ENCODE measurements at regions not wholly inside any gene's neighbourhood (a gene's known extent, or its start where the extent isn't known, plus 50 kb on each side); places are given as distances from the start of the nearest gene placed in this dataset.
"Not testable (repeated sequence)": the region's sequence is repeated elsewhere in the genome, so short reads cannot be mapped to it uniquely, and the experiment has no call there.

DNA sequence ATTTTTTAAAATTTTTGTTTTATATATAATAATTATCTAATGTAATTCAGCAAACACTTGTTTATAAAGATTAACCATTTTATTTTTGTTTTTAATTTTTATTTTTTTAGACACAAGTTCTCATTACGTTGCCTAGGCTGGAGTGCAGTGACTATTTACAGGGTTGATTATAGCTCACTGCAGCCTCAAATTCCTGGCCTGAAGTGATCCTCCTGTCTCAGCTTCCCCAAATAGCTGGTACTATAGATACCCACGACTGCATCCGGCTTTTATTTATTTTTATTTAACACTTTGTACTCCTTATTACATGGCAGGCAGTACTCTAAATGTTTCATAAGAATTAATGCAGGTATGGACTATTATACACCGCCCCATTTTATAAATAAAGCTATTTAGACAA is 288.7 kb downstream of the MDFIC start:
- no peaks in the 10 kb centered on the region for H3K27me3 ChIP-seq (ENCODE audit: insufficient read depth, poor library complexity, severe bottlenecking)
- no peak overlapping the region for H3K27ac ChIP-seq (replicated peaks)
- TF ChIP-seq SPI1 (IDR thresholded peaks at IDR 0.05; ENCODE audit: borderline replicate concordance, low read depth): no peak
- TF ChIP-seq POLR2AphosphoS5 (IDR thresholded peaks at IDR 0.05; ENCODE audit: low read depth): no peak
- TF ChIP-seq REST (IDR thresholded peaks at IDR 0.05; ENCODE audit: insufficient replicate concordance, low read depth): no peak
- no peak for TF ChIP-seq GABPA (IDR thresholded peaks at IDR 0.05; ENCODE audit: low read depth)
- TF ChIP-seq, protein P1, sequence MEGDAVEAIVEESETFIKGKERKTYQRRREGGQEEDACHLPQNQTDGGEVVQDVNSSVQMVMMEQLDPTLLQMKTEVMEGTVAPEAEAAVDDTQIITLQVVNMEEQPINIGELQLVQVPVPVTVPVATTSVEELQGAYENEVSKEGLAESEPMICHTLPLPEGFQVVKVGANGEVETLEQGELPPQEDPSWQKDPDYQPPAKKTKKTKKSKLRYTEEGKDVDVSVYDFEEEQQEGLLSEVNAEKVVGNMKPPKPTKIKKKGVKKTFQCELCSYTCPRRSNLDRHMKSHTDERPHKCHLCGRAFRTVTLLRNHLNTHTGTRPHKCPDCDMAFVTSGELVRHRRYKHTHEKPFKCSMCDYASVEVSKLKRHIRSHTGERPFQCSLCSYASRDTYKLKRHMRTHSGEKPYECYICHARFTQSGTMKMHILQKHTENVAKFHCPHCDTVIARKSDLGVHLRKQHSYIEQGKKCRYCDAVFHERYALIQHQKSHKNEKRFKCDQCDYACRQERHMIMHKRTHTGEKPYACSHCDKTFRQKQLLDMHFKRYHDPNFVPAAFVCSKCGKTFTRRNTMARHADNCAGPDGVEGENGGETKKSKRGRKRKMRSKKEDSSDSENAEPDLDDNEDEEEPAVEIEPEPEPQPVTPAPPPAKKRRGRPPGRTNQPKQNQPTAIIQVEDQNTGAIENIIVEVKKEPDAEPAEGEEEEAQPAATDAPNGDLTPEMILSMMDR (IDR thresholded peaks at IDR 0.05; ENCODE audit: insufficient read depth, low read length): no peak
- H3K4me3 ChIP-seq (replicated peaks; ENCODE audit: insufficient read depth, low read length): no peak overlapping the region
- DNase-seq (ENCODE audit: low read depth in 1 of 2, low spot score in 1 of 2): no peak

- no peak for DNase-seq (ENCODE audit: low read depth in 1 of 2, low spot score in 1 of 2)
- no peaks in the 10 kb centered on the region for H3K27me3 ChIP-seq (ENCODE audit: insufficient read depth, poor library complexity, severe bottlenecking)
- H3K4me3 ChIP-seq (replicated peaks; ENCODE audit: insufficient read depth, low read length): no peak overlapping the region
- TF ChIP-seq SPI1 (IDR thresholded peaks at IDR 0.05; ENCODE audit: borderline replicate concordance, low read depth): no peak
- TF ChIP-seq, protein P1 (IDR thresholded peaks at IDR 0.05; ENCODE audit: insufficient read depth, low read length): no peak
- TF ChIP-seq GABPA (IDR thresholded peaks at IDR 0.05; ENCODE audit: low read depth): no peak
- TF ChIP-seq REST (IDR thresholded peaks at IDR 0.05; ENCODE audit: insufficient replicate concordance, low read depth): no peak
- TF ChIP-seq POLR2AphosphoS5 (IDR thresholded peaks at IDR 0.05; ENCODE audit: low read depth): no peak
- no peak overlapping the region for H3K27ac ChIP-seq (replicated peaks)
Measured at GRCh38 chr7:115208710-115209560, 287.0 kb downstream of the MDFIC start.

- DNase-seq (ENCODE audit: low read depth in 1 of 2, low spot score in 1 of 2); H3K27me3 ChIP-seq (ENCODE audit: insufficient read depth, poor library complexity, severe bottlenecking); H3K27ac ChIP-seq (replicated peaks); H3K4me3 ChIP-seq (replicated peaks; ENCODE audit: insufficient read depth, low read length): not testable (repeated sequence)
Measured at GRCh38 chr7:115206374-115206773, 284.5 kb downstream of the MDFIC start.

GRCh38 chr7:115198143-115198542 is 276.2 kb downstream of the MDFIC start:
- DNase-seq (ENCODE audit: low read depth in 1 of 2, low spot score in 1 of 2): no peak
- Histone ChIP-seq H3K27me3 (ENCODE audit: insufficient read depth, poor library complexity, severe bottlenecking) (no peaks in the 10 kb centered on the region), H3K27ac (replicated peaks) (no peak overlapping the region), H3K4me3 (replicated peaks; ENCODE audit: insufficient read depth, low read length) (no peak overlapping the region)
- TF ChIP-seq REST (IDR thresholded peaks at IDR 0.05; ENCODE audit: insufficient replicate concordance, low read depth) (no peak), POLR2AphosphoS5 (IDR thresholded peaks at IDR 0.05; ENCODE audit: low read depth) (no peak), GABPA (IDR thresholded peaks at IDR 0.05; ENCODE audit: low read depth) (no peak), SPI1 (IDR thresholded peaks at IDR 0.05; ENCODE audit: borderline replicate concordance, low read depth) (no peak)
- TF ChIP-seq, protein P1 (IDR thresholded peaks at IDR 0.05; ENCODE audit: insufficient read depth, low read length): no peak

All from HL-60 (cell line).